ENCODE measurements at regions not wholly inside any gene's neighbourhood (a gene's known extent, or its start where the extent isn't known, plus 50 kb on each side); places are given as distances from the start of the nearest gene placed in this dataset.

DNA sequence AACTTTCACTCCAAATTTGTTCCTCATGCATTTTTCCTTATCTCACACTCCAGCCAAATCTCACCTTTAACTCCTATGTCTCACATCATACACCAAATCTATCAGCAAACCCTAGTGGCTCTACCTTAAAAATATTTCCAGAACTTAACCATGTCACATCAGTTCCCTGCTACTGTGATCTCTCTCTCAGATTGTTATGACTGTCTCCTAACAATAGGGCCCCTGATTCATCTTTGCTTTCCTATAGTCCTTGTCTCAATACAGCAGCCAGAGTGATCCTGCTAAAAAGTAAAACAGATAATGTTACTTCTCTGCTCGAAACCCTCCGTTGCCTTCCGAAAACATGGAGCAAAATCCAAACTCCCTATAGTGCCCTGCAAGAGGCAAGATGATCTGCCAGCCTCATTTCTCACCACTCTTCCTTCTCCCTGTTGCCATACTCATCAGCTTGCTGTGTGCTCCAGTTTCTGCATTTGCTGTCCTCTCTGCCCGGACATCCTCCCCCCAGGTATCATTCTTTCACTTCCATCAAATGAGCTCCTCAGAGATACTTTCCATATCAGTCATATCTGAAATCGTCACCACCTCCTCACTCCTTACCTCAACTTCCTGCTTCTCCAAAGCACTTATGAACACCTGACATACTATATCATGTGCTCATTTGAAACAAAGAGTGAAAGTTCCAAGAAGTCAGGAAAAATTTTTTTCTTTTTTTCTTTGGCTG lies 293.4 kb upstream of the NR3C2 start:
- TF ChIP-seq CTCF (optimal IDR thresholded peaks at IDR 0.05 in 1 of 3, IDR thresholded peaks at IDR 0.05 in 1 of 3, conservative IDR thresholded peaks at IDR 0.05 in 1 of 3; ENCODE audit: extremely low read depth in 1 of 3, insufficient read depth in 2 of 3, low read length in 3 of 3) (no peak), EZH2 (IDR thresholded peaks at IDR 0.05; ENCODE audit: low read length) (no peak)
